AML-193 (cell line): ENCODE measurements at regions not wholly inside any gene's neighbourhood (a gene's known extent, or its start where the extent isn't known, plus 50 kb on each side); places are given as distances from the start of the nearest gene placed in this dataset.
A peak's percentile ranks its signal among the peaks of the same experiment; 100 is the strongest.
"Not testable (repeated sequence)": the region's sequence is repeated elsewhere in the genome, so short reads cannot be mapped to it uniquely, and the experiment has no call there.

Experiments used
- DNase-seq, 2 experiments: peaks; one replicate each; lab custom pipeline; 2025; lab: John Stamatoyannopoulos, UW

DNA sequence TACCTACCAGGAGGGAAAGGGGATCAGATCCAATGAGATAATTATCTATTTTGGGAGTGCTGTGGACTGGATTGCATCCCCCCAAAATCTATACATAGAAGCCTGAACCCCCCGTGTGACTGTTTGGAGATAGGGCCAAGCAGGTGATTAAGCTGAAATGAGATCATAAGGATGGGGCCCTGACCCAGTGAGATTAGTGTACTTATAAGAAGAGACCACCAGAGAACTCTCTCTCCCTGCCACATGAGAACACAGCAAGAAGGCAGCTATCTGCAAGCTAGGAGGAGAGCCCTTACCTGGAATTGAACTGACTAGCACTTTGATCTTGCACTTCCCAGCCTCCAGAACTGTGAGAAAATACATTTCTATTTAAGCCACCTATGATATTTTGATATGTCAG is 132.2 kb upstream of the NOX3 start:
- no peak for DNase-seq

DNA sequence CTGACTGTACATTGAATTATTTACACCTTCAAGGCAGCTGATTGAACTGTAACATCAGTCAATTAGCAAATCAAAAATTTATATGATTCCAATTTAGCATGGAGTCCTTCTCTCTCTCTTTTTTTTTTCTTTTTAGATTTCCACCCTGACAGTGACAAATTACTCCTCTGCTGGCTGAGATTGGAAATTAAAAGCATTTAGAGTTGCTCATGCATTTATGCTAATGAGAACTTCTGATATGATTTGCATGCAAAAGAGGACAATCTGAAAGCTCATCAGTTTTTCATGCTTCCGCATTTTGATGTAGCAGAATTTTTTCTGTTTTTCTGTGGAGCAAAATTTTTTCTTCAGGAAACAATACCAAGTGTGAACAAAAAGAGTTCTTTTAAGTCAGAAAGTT is 130.5 kb upstream of the NOX3 start:
- no peak for DNase-seq

- DNase-seq = no peak
These were observed 128.4 kb upstream of the NOX3 start for GRCh38 chr6:155584006-155584405.

DNA sequence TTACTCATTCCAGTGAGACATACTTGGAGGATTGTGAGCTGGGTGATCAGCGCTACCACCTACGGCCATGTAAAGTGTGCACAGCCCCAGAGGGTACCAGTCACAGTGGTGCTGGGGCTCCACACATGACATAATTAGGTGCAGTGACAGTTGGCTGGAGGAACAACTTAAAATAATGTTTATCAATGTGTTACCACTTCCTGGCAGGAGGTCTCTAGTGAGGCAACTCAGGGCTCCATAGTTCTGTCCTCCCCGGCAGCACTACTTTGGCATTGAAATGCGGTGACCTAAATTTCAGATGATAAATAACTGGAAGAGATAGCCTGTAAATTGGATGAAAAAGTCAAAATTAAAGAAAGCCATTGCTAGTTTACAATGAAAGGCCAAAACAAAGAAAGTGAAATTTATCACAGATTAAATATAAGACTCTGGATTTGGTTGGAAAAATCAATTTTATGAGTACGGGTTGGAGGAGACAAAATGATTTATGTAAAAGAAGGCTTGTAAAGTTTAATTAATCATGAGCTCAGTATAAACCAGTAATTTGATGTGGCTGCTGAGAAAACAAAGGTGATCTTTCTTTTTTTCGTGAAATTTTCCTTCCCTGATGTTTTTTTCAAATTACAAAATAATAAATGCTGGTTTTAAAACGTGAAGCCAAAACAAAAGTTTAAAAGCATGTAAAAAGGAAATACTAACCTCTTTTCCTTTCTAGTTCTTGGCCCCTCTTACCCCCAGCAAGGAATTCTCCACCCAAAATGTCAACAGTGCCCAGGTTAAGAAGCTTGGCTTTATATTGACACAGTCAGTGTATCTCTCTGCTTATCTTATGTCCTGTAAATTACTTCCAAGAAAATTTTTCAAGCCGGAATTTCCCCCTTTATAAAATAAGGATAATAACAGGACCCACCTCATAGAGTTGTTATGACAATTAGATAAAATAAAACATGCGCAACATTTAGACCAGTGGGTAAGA is 126.7 kb upstream of the NOX3 start:
- no peak for DNase-seq

GRCh38 chr6:155580904-155581303 is 125.3 kb upstream of the NOX3 start:
- no peak for DNase-seq

DNA sequence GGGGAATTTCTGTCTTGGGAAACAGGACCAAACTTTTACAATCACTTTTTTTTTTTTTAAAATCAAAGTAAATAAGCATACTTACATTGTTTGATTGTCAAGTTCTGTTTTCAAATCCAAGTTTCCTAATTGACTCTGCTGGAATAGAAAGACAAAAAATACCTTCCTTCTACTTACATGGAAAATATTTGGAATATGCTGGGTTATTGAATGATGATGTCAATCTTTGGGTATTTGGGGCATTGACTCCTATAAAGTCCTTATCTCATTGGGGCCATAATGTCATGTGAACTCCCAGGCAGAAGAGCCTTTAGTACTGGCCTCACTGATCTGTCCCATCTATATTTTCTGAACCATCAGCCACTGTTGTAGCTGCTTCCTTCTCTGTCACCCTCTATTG is 122.6 kb upstream of the NOX3 start:
- no peak for DNase-seq

- no peak for DNase-seq
These were observed 106.3 kb upstream of the NOX3 start for GRCh38 chr6:155561966-155562364.

GRCh38 chr6:155561257-155561965 is 105.8 kb upstream of the NOX3 start:
- no peak for DNase-seq

DNA sequence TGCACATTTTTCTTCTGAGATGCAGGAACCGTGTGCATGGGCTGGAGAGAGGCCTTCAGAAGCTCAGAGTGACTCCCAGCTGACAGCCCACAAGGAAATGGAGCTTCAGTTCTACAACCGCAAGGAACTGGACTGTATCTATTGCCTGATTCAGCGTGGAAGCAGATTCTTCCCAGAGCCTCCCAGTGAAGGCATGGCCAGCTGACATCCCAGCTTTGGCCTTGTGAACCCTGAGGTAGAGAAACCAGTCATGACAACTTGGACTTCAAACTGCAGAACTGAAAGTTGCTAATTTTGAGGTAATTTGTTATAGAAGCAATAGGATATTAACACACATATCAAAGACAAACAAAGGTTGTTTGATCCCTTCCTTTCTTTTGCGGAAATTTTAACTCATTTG is 94.3 kb upstream of the NOX3 start:
- DNase-seq = no peak

DNA sequence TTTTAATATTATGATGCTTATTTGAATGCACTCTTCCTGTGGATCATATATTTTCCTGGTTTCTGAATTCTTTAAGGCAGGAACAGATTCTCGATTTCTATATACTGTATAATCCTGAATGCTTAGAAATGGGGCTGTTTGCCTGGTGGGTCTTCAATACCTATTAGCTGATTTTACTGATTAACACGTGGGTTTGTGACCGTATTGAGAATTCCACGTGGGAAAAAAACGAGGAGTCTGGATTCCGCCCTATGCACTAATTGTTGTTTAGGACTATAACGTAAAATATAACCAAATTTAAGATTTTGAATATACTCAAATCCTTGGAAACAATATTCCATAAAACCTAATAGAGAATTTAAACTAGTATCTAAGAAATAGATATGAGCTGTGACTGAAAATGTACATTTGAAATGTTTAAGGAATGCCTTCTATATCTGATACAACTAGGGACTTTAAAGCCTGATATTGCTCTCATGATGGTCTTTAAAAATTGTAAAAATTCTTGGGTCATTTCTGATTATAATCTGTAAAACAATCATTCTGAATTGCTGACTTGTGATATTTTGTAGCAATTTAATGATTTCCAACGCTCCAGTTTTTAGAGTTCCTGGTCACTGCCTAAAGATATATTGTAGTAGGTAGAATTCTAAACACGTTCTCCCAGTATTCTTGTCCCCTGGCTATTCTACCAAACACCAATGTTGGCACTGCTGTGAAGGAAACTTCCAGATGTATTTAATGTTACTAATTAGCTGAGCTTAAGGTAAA is 93.6 kb upstream of the NOX3 start:
- no peak for DNase-seq

DNA sequence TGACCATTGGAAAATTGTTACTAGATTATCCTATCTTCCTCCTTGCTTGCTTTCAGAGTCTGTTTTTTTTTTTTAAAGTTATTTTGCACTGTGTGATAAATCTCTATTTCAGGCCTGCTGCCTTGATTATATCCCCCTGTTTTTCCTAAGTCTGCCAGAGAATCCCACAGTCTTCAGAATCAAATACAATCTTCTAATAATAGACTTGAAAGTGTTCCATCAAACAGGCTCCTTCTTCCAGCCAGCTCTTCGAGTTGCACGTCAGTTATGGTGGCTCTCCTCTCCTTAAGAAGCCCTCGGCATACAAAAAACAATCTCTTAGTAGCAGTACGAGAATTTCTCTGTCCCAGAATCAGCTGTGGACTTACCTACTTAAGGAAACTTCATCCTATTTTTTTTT is 92.9 kb upstream of the NOX3 start:
- no peak for DNase-seq

- DNase-seq = no peak
These were observed 89.0 kb upstream of the NOX3 start for GRCh38 chr6:155544677-155545076.

DNA sequence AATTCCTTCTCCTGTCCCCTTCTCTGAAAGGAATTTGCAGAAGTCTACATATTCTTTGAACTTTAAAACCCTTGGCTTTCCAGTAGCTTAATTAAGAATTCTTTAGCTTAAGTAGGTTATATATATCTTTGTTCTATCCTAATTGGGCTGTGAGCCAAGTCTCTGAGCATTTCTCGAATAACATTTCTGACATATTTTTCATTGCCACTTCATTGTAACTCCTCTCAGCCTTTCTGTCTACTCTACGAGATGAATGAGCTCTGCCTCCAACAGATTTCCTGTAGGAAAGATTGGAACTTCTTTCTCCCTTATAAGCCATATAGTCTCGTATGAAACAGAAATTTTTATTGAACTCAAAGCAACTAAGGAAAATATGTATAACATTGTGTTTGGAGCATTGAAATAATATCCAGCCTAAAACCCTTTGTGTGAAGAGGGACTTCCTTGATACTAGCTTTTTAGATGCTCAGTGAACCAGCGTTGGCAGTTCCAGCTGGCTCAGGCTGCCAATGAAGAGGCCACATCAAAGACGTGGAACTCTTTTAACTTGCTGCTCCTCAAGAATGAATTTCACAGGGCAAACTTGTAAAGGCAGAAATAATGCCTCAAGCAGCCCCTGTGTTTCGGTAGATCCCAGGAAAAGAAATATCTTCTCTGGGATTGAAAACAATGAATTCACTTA is 87.7 kb upstream of the NOX3 start:
- no peak for DNase-seq

GRCh38 chr6:155542036-155542435 is 86.4 kb upstream of the NOX3 start:
- DNase-seq = no peak

- no peak for DNase-seq
These were observed 83.2 kb upstream of the NOX3 start for GRCh38 chr6:155538708-155539390.

- no peak for DNase-seq
These were observed 79.0 kb upstream of the NOX3 start for GRCh38 chr6:155534678-155535077.

DNA sequence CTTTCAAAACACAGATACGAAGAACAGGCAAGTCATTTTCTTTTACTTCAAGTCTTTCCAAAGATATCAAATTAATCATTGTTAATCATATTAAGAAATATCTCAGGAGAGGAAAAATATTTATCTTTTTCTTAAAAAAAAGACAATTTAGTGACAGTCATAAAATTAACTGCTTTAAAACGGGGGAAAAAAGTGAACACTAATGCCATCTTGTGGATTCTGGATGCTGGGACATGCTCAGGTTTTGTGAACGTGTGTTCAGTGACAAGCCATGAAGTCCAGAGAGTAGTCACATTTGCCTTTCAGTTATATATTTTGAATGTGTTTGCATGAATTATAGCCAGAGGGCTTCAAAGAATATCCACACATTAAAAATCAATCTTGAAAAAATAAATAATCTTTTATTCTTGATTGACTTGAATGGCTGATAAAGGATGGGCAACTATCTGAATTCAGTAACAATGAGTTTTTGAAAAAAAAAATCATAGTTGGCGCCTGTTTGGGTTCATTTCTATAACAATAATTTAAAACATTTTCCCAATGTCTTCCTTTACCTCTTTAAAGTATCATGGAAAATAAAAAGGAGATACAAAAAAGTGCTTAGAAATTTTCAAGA is 74.7 kb upstream of the NOX3 start:
- DNase-seq = peak; percentile 40 to 48

DNA sequence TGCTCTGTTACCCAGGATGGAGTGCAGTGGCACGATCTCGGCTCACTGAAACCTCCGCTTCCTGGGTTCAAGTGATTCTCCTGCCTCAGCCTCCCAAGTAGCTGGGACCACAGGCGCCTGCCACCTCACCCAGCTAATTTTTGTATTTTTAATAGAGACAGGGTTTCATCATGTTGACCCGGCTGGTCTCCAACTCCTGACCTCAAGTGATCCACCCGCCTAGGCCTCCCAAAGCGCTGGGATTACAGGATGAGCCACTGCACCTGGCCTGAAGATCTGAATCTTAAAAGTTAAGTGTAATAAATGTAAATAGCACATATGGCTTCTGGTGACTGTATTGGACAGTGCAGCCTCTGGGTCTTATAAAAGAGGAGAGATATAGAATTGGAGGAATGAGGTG is 74.2 kb upstream of the NOX3 start:
- DNase-seq = not testable (repeated sequence)

- peak; percentile 71 to 85 for DNase-seq
These were observed 73.4 kb upstream of the NOX3 start for GRCh38 chr6:155528982-155529453.

GRCh38 chr6:155528335-155528734 is 72.7 kb upstream of the NOX3 start:
- no peak for DNase-seq

DNA sequence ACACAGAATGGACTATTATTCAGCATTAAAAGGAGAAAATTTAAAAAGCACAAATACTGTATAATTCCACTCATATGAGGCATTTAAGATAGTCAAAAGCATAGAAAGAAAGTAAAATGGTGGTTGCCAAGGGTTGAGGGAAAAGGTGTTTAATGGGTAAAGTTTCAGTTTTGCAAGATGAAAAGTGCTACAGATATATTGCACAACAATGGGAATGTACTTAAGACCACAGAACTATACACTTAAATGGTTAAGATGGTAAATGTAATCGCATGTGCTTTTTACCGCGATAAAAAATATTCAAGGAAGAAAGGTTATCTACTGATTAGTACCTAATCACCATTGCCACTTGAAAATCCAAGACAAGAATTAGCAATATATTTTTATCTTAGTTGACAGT is 71.8 kb upstream of the NOX3 start:
- DNase-seq = no peak
